ENCODE measurements at regions not wholly inside any gene's neighbourhood (a gene's known extent, or its start where the extent isn't known, plus 50 kb on each side); places are given as distances from the start of the nearest gene placed in this dataset.
"Not testable (repeated sequence)": the region's sequence is repeated elsewhere in the genome, so short reads cannot be mapped to it uniquely, and the experiment has no call there.

- not testable (repeated sequence) for DNase-seq (ENCODE audit: low read depth)
These were observed 131.8 kb upstream of the RXFP2 start for GRCh38 chr13:31607531-31607930.

GRCh38 chr13:31608780-31609179, 130.5 kb upstream of the RXFP2 start:
- not testable (repeated sequence) for DNase-seq (ENCODE audit: low read depth)

GRCh38 chr13:31610270-31610998, 128.9 kb upstream of the RXFP2 start:
- DNase-seq (ENCODE audit: low read depth) = no peak

- no peak for DNase-seq (ENCODE audit: low read depth)
These were observed 128.1 kb upstream of the RXFP2 start for GRCh38 chr13:31611214-31611613.

- no peak for DNase-seq (ENCODE audit: low read depth)
These were observed 125.3 kb upstream of the RXFP2 start for GRCh38 chr13:31614073-31614472.

- no peak for DNase-seq (ENCODE audit: low read depth)
These were observed 124.6 kb upstream of the RXFP2 start for GRCh38 chr13:31614704-31615103.

GRCh38 chr13:31625115-31625514, 114.2 kb upstream of the RXFP2 start:
- DNase-seq (ENCODE audit: low read depth) = no peak

- DNase-seq (ENCODE audit: low read depth) = no peak
These were observed 112.1 kb upstream of the RXFP2 start for GRCh38 chr13:31627097-31627845.

GRCh38 chr13:31629085-31629780, 110.1 kb upstream of the RXFP2 start:
- DNase-seq (ENCODE audit: low read depth) = no peak

GRCh38 chr13:31631071-31631470, 108.3 kb upstream of the RXFP2 start:
- DNase-seq (ENCODE audit: low read depth) = no peak

- DNase-seq (ENCODE audit: low read depth) = no peak
These were observed 107.6 kb upstream of the RXFP2 start for GRCh38 chr13:31631746-31632145.

GRCh38 chr13:31638577-31638976, 100.7 kb upstream of the RXFP2 start:
- no peak for DNase-seq (ENCODE audit: low read depth)

GRCh38 chr13:31639443-31640163, 99.7 kb upstream of the RXFP2 start:
- no peak for DNase-seq (ENCODE audit: low read depth)

- no peak for DNase-seq (ENCODE audit: low read depth)
These were observed 89.6 kb upstream of the RXFP2 start for GRCh38 chr13:31649766-31650165.

- DNase-seq (ENCODE audit: low read depth) = no peak
These were observed 85.6 kb upstream of the RXFP2 start for GRCh38 chr13:31653730-31654129.

- no peak for DNase-seq (ENCODE audit: low read depth)
These were observed 75.3 kb upstream of the RXFP2 start for GRCh38 chr13:31663880-31664585.

- DNase-seq (ENCODE audit: low read depth) = no peak
These were observed 68.3 kb upstream of the RXFP2 start for GRCh38 chr13:31670831-31671617.

GRCh38 chr13:31674051-31674450, 65.3 kb upstream of the RXFP2 start:
- no peak for DNase-seq (ENCODE audit: low read depth)

GRCh38 chr13:31675440-31675953, 63.8 kb upstream of the RXFP2 start:
- no peak for DNase-seq (ENCODE audit: low read depth)

- DNase-seq (ENCODE audit: low read depth) = no peak
These were observed 58.2 kb upstream of the RXFP2 start for GRCh38 chr13:31681133-31681532.

GRCh38 chr13:31684466-31684865, 54.9 kb upstream of the RXFP2 start:
- no peak for DNase-seq (ENCODE audit: low read depth)

Data from stimulated activated CD8-positive, alpha-beta memory T cell treated with anti-CD3 and anti-CD28 coated beads, Interleukin-15, amount 100 ng/mL, for 1 hour (primary cell).